ENCODE measurements at regions not wholly inside any gene's neighbourhood (a gene's known extent, or its start where the extent isn't known, plus 50 kb on each side); places are given as distances from the start of the nearest gene placed in this dataset.

DNA sequence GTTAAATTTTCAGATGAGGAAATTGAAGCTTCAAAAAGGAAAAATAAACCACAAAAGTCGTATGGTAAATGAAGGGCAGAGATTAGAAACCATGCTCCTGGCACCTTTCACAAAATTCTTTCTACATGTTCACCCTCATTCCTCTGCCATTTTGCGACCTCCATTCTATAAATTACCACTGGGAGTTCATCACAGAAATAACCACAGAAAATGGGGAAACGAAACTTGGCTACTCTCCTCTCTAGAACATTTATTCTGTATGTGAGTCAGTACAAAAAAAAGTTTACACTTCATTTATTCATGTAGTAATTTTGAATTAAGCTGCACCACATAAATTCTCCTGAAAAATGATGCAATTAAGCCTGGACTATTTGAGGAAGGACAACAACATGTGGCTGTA, 320.9 kb upstream of the C1orf87 start:
- TF ChIP-seq POLR2A (IDR thresholded peaks at IDR 0.05), result no peak
- TF ChIP-seq, protein P1, sequence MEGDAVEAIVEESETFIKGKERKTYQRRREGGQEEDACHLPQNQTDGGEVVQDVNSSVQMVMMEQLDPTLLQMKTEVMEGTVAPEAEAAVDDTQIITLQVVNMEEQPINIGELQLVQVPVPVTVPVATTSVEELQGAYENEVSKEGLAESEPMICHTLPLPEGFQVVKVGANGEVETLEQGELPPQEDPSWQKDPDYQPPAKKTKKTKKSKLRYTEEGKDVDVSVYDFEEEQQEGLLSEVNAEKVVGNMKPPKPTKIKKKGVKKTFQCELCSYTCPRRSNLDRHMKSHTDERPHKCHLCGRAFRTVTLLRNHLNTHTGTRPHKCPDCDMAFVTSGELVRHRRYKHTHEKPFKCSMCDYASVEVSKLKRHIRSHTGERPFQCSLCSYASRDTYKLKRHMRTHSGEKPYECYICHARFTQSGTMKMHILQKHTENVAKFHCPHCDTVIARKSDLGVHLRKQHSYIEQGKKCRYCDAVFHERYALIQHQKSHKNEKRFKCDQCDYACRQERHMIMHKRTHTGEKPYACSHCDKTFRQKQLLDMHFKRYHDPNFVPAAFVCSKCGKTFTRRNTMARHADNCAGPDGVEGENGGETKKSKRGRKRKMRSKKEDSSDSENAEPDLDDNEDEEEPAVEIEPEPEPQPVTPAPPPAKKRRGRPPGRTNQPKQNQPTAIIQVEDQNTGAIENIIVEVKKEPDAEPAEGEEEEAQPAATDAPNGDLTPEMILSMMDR (IDR thresholded peaks at IDR 0.05), result no peak
